PFSK-1 (cell line): ENCODE measurements at regions not wholly inside any gene's neighbourhood (a gene's known extent, or its start where the extent isn't known, plus 50 kb on each side); places are given as distances from the start of the nearest gene placed in this dataset.

Source experiments
- FOXP2 ChIP-seq: optimal IDR thresholded peaks from 2 replicates; pipeline ENCODE3; 2011; ENCODE audit warnings: borderline replicate concordance, control low read depth, inconsistent platforms; ENCODE audit not compliant: insufficient read depth; ENCODE audit errors: extremely low read length, extremely low read depth
- POLR2AphosphoS5 ChIP-seq: IDR thresholded peaks from 2 replicates; pipeline ENCODE4 v1.6.1; 2012; ENCODE audit warnings: low read depth, mild to moderate bottlenecking, control low read depth, low read length, moderate library complexity
- SIN3A ChIP-seq: IDR thresholded peaks from 2 replicates; pipeline ENCODE4 v1.6.1; 2012; ENCODE audit warnings: mild to moderate bottlenecking, low read length, moderate library complexity, borderline replicate concordance; ENCODE audit not compliant: insufficient read depth
- TAF1 ChIP-seq: IDR thresholded peaks from 2 replicates; pipeline ENCODE4 v1.6.1; 2012; ENCODE audit warnings: low read length, control low read depth, borderline replicate concordance; ENCODE audit not compliant: insufficient read depth
- TF ChIP-seq, protein P1 (sequence below), 2 experiments: IDR thresholded peaks; 2 replicates each; pipeline versions ENCODE4 v1.6.1 to v1.8.0; 2011 to 2012; ENCODE audit warnings: low read depth in 2 of 2, low read length in 2 of 2, control low read depth in 1 of 2, inconsistent platforms in 1 of 2, mild to moderate bottlenecking in 1 of 2, moderate library complexity in 1 of 2; ENCODE audit not compliant: insufficient read depth in 1 of 2

DNA sequence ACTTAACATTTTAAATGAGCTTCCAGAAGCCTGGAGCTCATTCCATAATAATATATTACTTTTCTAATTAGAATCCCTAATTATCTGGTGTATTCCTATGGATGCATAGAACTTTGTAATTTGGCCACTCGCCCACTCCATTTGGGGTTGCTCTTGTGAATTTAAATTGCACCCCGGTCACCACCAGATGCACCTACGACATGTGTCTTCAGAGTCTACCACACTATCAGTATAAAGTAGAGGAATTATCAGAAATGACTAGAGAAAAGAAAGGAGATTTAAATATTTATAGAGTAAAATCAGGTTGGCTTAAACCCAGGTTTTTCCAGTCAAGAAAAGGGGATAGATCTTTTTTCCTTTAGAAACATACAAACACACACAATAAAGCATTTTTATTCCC is 145.8 kb upstream of the DCN start:
- no peak for TF ChIP-seq TAF1
- no peak for TF ChIP-seq POLR2AphosphoS5
- TF ChIP-seq SIN3A, result no peak
- TF ChIP-seq, protein P1, sequence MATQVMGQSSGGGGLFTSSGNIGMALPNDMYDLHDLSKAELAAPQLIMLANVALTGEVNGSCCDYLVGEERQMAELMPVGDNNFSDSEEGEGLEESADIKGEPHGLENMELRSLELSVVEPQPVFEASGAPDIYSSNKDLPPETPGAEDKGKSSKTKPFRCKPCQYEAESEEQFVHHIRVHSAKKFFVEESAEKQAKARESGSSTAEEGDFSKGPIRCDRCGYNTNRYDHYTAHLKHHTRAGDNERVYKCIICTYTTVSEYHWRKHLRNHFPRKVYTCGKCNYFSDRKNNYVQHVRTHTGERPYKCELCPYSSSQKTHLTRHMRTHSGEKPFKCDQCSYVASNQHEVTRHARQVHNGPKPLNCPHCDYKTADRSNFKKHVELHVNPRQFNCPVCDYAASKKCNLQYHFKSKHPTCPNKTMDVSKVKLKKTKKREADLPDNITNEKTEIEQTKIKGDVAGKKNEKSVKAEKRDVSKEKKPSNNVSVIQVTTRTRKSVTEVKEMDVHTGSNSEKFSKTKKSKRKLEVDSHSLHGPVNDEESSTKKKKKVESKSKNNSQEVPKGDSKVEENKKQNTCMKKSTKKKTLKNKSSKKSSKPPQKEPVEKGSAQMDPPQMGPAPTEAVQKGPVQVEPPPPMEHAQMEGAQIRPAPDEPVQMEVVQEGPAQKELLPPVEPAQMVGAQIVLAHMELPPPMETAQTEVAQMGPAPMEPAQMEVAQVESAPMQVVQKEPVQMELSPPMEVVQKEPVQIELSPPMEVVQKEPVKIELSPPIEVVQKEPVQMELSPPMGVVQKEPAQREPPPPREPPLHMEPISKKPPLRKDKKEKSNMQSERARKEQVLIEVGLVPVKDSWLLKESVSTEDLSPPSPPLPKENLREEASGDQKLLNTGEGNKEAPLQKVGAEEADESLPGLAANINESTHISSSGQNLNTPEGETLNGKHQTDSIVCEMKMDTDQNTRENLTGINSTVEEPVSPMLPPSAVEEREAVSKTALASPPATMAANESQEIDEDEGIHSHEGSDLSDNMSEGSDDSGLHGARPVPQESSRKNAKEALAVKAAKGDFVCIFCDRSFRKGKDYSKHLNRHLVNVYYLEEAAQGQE (IDR thresholded peaks at IDR 0.05; ENCODE audit: insufficient read depth in 1 of 2, low read depth in 2 of 2, low read length in 2 of 2), result no peak
- TF ChIP-seq FOXP2, result no peak
